Lung (tissue), 11 donors: ENCODE measurements at regions not wholly inside any gene's neighbourhood (a gene's known extent, or its start where the extent isn't known, plus 50 kb on each side); places are given as distances from the start of the nearest gene placed in this dataset.

Experiments used
- ATAC-seq: fragments of 200-7000 bp; cut with Tn5 transposase; one replicate; pipeline ENCODE4 v1.9.1; 2020; ENCODE audit warnings: moderate number of reproducible peaks; ENCODE audit not compliant: insufficient read depth, low FRiP score
- DNase-seq, 3 donors: peaks; one replicate each; pipeline ENCODE4 v3.0.0-alpha.2; 2013 to 2017
- H3K27ac ChIP-seq, 2 donors: one replicate each; pipeline ENCODE4 v1.5.1; 2013; ENCODE audit warnings: mild to moderate bottlenecking in 2 of 2, moderate library complexity in 2 of 2, control low read depth in 1 of 2, inconsistent platforms in 1 of 2, low read depth in 1 of 2, low read length in 1 of 2
- H3K27me3 ChIP-seq, 3 donors: one replicate each; pipeline ENCODE4 v1.5.1; 2013; ENCODE audit warnings: low read length in 2 of 3; ENCODE audit not compliant: control insufficient read depth in 3 of 3, insufficient read depth in 3 of 3
- H3K36me3 ChIP-seq, 4 donors: one replicate each; pipeline ENCODE4 v1.5.1; 2013; ENCODE audit warnings: low read length in 4 of 4, mild to moderate bottlenecking in 1 of 4, moderate library complexity in 1 of 4; ENCODE audit not compliant: control insufficient read depth in 4 of 4, insufficient read depth in 4 of 4
- H3K4me1 ChIP-seq, 5 donors: one replicate each; pipeline ENCODE4 v1.5.1; 2013; ENCODE audit warnings: low read length in 5 of 5, mild to moderate bottlenecking in 2 of 5, moderate library complexity in 1 of 5; ENCODE audit not compliant: control insufficient read depth in 5 of 5, insufficient read depth in 5 of 5
- H3K4me3 ChIP-seq: one replicate; pipeline ENCODE4 v1.5.1; 2013; ENCODE audit warnings: mild to moderate bottlenecking, control low read depth, moderate library complexity
- H3K9ac ChIP-seq, 2 donors: one replicate each; pipeline ENCODE4 v1.5.1; 2013; ENCODE audit warnings: low read length in 2 of 2, control low read depth in 1 of 2; ENCODE audit not compliant: insufficient read depth in 1 of 2
- H3K9me3 ChIP-seq, 4 donors: one replicate each; pipeline ENCODE4 v1.5.1; 2013; ENCODE audit warnings: low read length in 3 of 4, mild to moderate bottlenecking in 1 of 4, moderate library complexity in 1 of 4; ENCODE audit not compliant: control insufficient read depth in 4 of 4, insufficient read depth in 3 of 4
- CTCF ChIP-seq: IDR thresholded peaks from 2 replicates; pipeline ENCODE4 v1.5.1; 2012; ENCODE audit warnings: mild to moderate bottlenecking; ENCODE audit errors: control extremely low read depth, extremely low read depth
- WGBS, 2 donors: extraction: QIAGEN DNeasy Blood & Tissue Kit; methylation state at CpG; one replicate each; pipeline ENCODE4 v1.1.7; 2013; 5-methylcytosine and 5-hydroxymethylcytosine counted together
- donor health status: control.
- donor health status: control.
- donor health status: Bipolar disorder and iron deficiency.
- donor health status: healthy.
- donor health status: DM: yes; HTN: yes; CAD: no.

GRCh38 chr2:8134473-8134932 lies 547.4 kb upstream of the ID2 start:
- peak; percentile 22 to 52 (median 33) for DNase-seq
- H3K9me3 ChIP-seq: no peaks in the 10 kb centered on the region
- no peak for ATAC-seq
- no peak overlapping the region for H3K4me3 ChIP-seq
- H3K9ac ChIP-seq: no peak overlapping the region
- WGBS, 2 donors: 66 to 72% methylated on average over 11 of the region's 11 CpGs
- no peaks in the 10 kb centered on the region for H3K36me3 ChIP-seq
- no peak for TF ChIP-seq CTCF
- peak overlapping the region in 1 of 2 donors; percentile 63 for H3K27ac ChIP-seq
- H3K27me3 ChIP-seq: no peaks in the 10 kb centered on the region
- peaks cover 0 to 19% (median 5%) of the 10 kb centered on the region in 5 donors for H3K4me1 ChIP-seq

GRCh38 chr2:8134985-8135682 lies 546.7 kb upstream of the ID2 start:
- H3K9me3 ChIP-seq: no peaks in the 10 kb centered on the region
- no peaks in the 10 kb centered on the region for H3K27me3 ChIP-seq
- WGBS, 2 donors: 37 to 61% methylated on average over 13 of the region's 13 CpGs
- TF ChIP-seq CTCF: no peak
- no peak for ATAC-seq
- H3K9ac ChIP-seq: no peak overlapping the region
- peak in 1 of 3 donors; percentile 31 for DNase-seq
- H3K36me3 ChIP-seq: no peaks in the 10 kb centered on the region
- peak overlapping the region; percentile 43 to 56 for H3K27ac ChIP-seq
- no peak overlapping the region for H3K4me3 ChIP-seq
- H3K4me1 ChIP-seq: peaks cover 0 to 23% (median 8%) of the 10 kb centered on the region in 5 donors

- WGBS, 2 donors: 46 to 69% methylated on average over 7 of the region's 7 CpGs
- ATAC-seq: no peak
- no peak for TF ChIP-seq CTCF
- H3K4me1 ChIP-seq: peaks cover 0 to 38% (median 18%) of the 10 kb centered on the region in 5 donors
- H3K27ac ChIP-seq: no peak overlapping the region
- no peaks in the 10 kb centered on the region for H3K27me3 ChIP-seq
- no peak for DNase-seq
- no peaks in the 10 kb centered on the region for H3K36me3 ChIP-seq
- no peak overlapping the region for H3K9ac ChIP-seq
- no peaks in the 10 kb centered on the region for H3K9me3 ChIP-seq
- no peak overlapping the region for H3K4me3 ChIP-seq
Observed at GRCh38 chr2:8137801-8138200, 544.1 kb upstream of the ID2 start.

GRCh38 chr2:8138525-8138922 lies 543.3 kb upstream of the ID2 start:
- Histone ChIP-seq H3K9ac (no peak overlapping the region), H3K36me3 (no peaks in the 10 kb centered on the region), H3K27ac (no peak overlapping the region), H3K4me3 (no peak overlapping the region), H3K9me3 (no peaks in the 10 kb centered on the region), H3K4me1 (peaks cover 0 to 38% (median 18%) of the 10 kb centered on the region in 5 donors), H3K27me3 (no peaks in the 10 kb centered on the region)
- no peak for DNase-seq
- no peak for TF ChIP-seq CTCF
- ATAC-seq: no peak
- WGBS, 2 donors: 97 to 98% methylated on average over 3 of the region's 3 CpGs
